ENCODE measurements at regions not wholly inside any gene's neighbourhood (a gene's known extent, or its start where the extent isn't known, plus 50 kb on each side); places are given as distances from the start of the nearest gene placed in this dataset.

- no peak overlapping the region for H3K9ac ChIP-seq (replicated peaks; ENCODE audit: extremely low read depth, insufficient read depth, low read length)
- H3K27me3 ChIP-seq (ENCODE audit: control insufficient read depth in 2 of 2, insufficient read depth in 2 of 2, low read length in 2 of 2), result no peaks in the 10 kb centered on the region
- H3K27ac ChIP-seq (ENCODE audit: insufficient read depth, low read depth, low read length), result no peak overlapping the region
- H3K36me3 ChIP-seq (ENCODE audit: control insufficient read depth in 2 of 2, extremely low read depth in 1 of 2, insufficient read depth in 2 of 2, low read length in 2 of 2), result no peaks in the 10 kb centered on the region
- H3K9me1 ChIP-seq (replicated peaks; ENCODE audit: control insufficient read depth, extremely low read depth, insufficient read depth, low read length), result no peaks in the 10 kb centered on the region
- H4K20me1 ChIP-seq (replicated peaks; ENCODE audit: control insufficient read depth, extremely low read depth, insufficient read depth, low read length), result no peaks in the 10 kb centered on the region
- TF ChIP-seq FOS (IDR thresholded peaks at IDR 0.05; ENCODE audit: borderline replicate concordance, insufficient read depth, low read length) (no peak), JUN (IDR thresholded peaks at IDR 0.05; ENCODE audit: borderline replicate concordance, insufficient read depth, insufficient read length, low read depth) (no peak), POLR2AphosphoS5 (IDR thresholded peaks at IDR 0.05; ENCODE audit: insufficient read depth, low read depth, low read length) (no peak), CTCF (IDR thresholded peaks at IDR 0.05; ENCODE audit: extremely low read depth in 1 of 2, insufficient read depth in 1 of 2, low read depth in 1 of 2, low read length in 2 of 2) (no peak), EZH2 (IDR thresholded peaks at IDR 0.05; ENCODE audit: borderline replicate concordance, low read depth, low read length, severe bottlenecking) (no peak), MYC (IDR thresholded peaks at IDR 0.05; ENCODE audit: low read depth, low read length) (no peak), POLR2A (IDR thresholded peaks at IDR 0.05; ENCODE audit: low read depth, low read length) (no peak), MAX (IDR thresholded peaks at IDR 0.05; ENCODE audit: insufficient read depth, insufficient read length) (no peak)
- intact Hi-C loops (cut with micrococcal nuclease) (no loop called here), dilution Hi-C loops (cut with MboI; ENCODE audit: extremely low pct_ligation_motif_present, low sequenced_read_pairs) (no loop called here)
- H3K4me2 ChIP-seq (ENCODE audit: insufficient read depth, low read length), result no peak overlapping the region
- H3K79me2 ChIP-seq (ENCODE audit: control insufficient read depth, insufficient read depth, low read length), result no peaks in the 10 kb centered on the region
- CTCF ChIA-PET, result no interaction called here
- no peak for FAIRE-seq
- POLR2A ChIA-PET, result no interaction called here
- H2AFZ ChIP-seq (ENCODE audit: low read depth, low read length), result no peak overlapping the region
- H3K9me3 ChIP-seq (replicated peaks; ENCODE audit: control insufficient read depth, insufficient read depth, low read length), result no peaks in the 10 kb centered on the region
- no TSS peak for BruUV-seq (replicated peaks)
- no peaks in the 10 kb centered on the region for H3K4me1 ChIP-seq (ENCODE audit: control insufficient read depth, extremely low read depth, insufficient read depth, low read length)
- no peak for DNase-seq (ENCODE audit: low read depth, low spot score)
- no peak overlapping the region for H3K4me3 ChIP-seq (replicated peaks in 1 of 3; ENCODE audit: insufficient read depth in 1 of 3, low read depth in 1 of 3, low read length in 3 of 3)
These were observed 618.2 kb downstream of the TLE1 start for GRCh38 chr9:81071108-81071507.
